ENCODE measurements at regions not wholly inside any gene's neighbourhood (a gene's known extent, or its start where the extent isn't known, plus 50 kb on each side); places are given as distances from the start of the nearest gene placed in this dataset.

DNA sequence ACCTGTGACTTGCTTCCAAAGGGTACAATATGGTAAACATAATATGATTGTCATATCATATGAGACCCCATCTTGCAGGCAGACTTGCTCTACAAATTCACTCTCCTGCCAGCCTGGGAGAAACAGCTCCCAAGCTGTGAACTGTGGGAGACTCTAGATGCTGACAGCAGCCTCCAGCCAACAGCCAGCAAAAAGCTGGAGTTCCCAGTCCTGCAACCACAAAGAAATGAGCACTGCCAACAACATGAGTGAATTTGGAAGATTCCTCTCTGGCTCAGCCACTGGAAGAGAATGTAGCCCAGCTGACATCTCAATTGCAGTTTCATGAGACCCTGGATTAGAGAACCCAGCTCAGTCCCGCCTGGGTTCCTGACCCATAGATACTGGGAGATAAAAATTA lies 145.4 kb downstream of the QDPR start:
- intact Hi-C loops (cut with DNase I; ENCODE audit: low total_unique reads): no loop called here
- Histone ChIP-seq H3K9me3 (no peaks in the 10 kb centered on the region), H3K27ac (no peak overlapping the region), H3K27me3 (no peaks in the 10 kb centered on the region), H3K36me3 (no peaks in the 10 kb centered on the region), H3K4me3 (no peak overlapping the region), H3K4me1 (no peaks in the 10 kb centered on the region)
- WGBS, 5 donors: 44 to 73% (median 50%) methylated on average over 1 of the region's 1 CpG
- TF ChIP-seq, protein P1, sequence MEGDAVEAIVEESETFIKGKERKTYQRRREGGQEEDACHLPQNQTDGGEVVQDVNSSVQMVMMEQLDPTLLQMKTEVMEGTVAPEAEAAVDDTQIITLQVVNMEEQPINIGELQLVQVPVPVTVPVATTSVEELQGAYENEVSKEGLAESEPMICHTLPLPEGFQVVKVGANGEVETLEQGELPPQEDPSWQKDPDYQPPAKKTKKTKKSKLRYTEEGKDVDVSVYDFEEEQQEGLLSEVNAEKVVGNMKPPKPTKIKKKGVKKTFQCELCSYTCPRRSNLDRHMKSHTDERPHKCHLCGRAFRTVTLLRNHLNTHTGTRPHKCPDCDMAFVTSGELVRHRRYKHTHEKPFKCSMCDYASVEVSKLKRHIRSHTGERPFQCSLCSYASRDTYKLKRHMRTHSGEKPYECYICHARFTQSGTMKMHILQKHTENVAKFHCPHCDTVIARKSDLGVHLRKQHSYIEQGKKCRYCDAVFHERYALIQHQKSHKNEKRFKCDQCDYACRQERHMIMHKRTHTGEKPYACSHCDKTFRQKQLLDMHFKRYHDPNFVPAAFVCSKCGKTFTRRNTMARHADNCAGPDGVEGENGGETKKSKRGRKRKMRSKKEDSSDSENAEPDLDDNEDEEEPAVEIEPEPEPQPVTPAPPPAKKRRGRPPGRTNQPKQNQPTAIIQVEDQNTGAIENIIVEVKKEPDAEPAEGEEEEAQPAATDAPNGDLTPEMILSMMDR (IDR thresholded peaks at IDR 0.05): no peak
- TF ChIP-seq POLR2A (IDR thresholded peaks at IDR 0.05) (no peak), EP300 (IDR thresholded peaks at IDR 0.05) (no peak), POLR2AphosphoS5 (IDR thresholded peaks at IDR 0.05) (no peak)
- DNase-seq: peak in 1 of 2 donors; percentile 19

DNA sequence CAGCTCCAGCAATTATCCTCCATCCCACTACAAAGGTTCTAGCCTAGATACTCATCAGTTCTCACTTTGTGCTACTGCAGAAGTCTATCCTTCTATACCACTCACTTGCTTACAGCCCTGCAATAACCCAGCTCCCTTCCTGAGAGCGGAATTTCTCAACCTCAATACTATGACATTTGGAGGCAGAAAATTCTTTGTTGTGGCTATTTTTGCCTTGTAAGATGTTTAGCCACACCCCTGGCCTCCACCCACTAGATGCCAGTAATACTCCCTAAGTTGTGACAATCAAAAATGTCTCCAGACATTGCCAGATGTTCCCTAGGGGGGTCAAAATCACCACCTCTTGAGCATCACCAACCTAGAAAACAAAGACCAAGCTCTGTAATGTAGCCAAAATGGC lies 149.5 kb downstream of the QDPR start:
- Histone ChIP-seq H3K9me3 (no peaks in the 10 kb centered on the region), H3K27me3 (no peaks in the 10 kb centered on the region), H3K4me3 (no peak overlapping the region), H3K4me1 (no peaks in the 10 kb centered on the region), H3K27ac (no peak overlapping the region), H3K36me3 (no peaks in the 10 kb centered on the region)
- 83 to 93% (median 88%) methylated on average over 1 of the region's 1 CpG for WGBS, 5 donors
- intact Hi-C loops (cut with DNase I; ENCODE audit: low total_unique reads): no loop called here
- TF ChIP-seq, protein P1 (IDR thresholded peaks at IDR 0.05): no peak
- TF ChIP-seq EP300 (IDR thresholded peaks at IDR 0.05): no peak
- no peak for DNase-seq

DNA sequence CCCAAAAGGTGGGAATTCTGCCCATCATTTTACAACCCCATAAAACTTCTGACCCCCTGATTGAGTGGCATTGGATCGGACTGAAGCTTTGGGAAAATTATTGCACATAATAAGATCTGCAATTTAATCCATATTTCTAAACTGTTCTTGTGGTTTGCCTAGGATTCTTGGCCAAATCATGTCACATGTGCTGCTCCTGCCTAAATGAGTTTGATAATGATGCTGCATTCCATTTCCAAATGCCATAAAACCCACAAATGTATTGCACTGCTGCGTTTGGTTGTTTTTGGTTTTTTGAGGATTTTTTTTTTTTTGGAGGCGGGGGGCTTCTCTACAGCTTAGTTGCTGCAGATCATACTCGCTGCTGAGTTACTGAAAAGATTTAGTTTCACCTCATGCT lies 153.6 kb downstream of the QDPR start:
- WGBS, 5 donors: 87 to 92% (median 90%) methylated on average over 4 of the region's 4 CpGs
- TF ChIP-seq EP300 (IDR thresholded peaks at IDR 0.05) (no peak), POLR2A (IDR thresholded peaks at IDR 0.05) (no peak), POLR2AphosphoS5 (IDR thresholded peaks at IDR 0.05) (no peak)
- TF ChIP-seq, protein P1 (IDR thresholded peaks at IDR 0.05): no peak
- no peak overlapping the region for H3K27ac ChIP-seq

DNA sequence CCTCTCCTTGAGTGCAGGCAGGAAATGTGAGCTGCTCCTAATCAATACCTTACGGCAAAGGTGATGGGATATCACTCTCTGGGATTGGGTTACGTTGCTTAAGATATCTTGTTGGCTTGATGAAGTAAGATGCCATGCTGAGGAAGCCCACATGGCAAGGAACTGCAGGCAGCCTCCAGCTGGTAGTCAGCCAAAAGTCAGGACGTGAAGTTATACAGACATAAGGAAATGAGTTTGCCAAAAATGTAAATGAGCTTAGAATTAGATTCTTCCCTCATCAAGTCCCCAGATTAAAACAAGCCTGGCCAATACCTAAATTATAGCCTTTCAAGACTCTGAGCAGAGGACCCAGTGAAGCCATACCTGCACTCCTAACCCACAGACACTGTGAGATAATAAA lies 155.0 kb downstream of the QDPR start:
- H3K9me3 ChIP-seq: peaks cover 0 to 8% (median 3%) of the 10 kb centered on the region in 4 donors
- H3K36me3 ChIP-seq: no peaks in the 10 kb centered on the region
- no peaks in the 10 kb centered on the region for H3K4me1 ChIP-seq
- no peak overlapping the region for H3K4me3 ChIP-seq
- H3K27ac ChIP-seq: no peak overlapping the region
- peak in 1 of 2 donors; percentile 13 for DNase-seq
- WGBS, 5 donors: 29 to 45% (median 39%) methylated on average over 3 of the region's 3 CpGs
- TF ChIP-seq POLR2AphosphoS5 (IDR thresholded peaks at IDR 0.05): no peak
- H3K27me3 ChIP-seq: no peaks in the 10 kb centered on the region
- intact Hi-C loops (cut with DNase I; ENCODE audit: low total_unique reads): no loop called here

More for the DNA sequence above, 153.6 kb downstream of the QDPR start:
- Histone ChIP-seq H3K36me3 (no peaks in the 10 kb centered on the region), H3K4me1 (no peaks in the 10 kb centered on the region), H3K9me3 (peaks cover 0 to 8% (median 3%) of the 10 kb centered on the region in 4 donors), H3K4me3 (no peak overlapping the region), H3K27me3 (no peaks in the 10 kb centered on the region)
- intact Hi-C loops (cut with DNase I; ENCODE audit: low total_unique reads): no loop called here
- DNase-seq: no peak

DNA sequence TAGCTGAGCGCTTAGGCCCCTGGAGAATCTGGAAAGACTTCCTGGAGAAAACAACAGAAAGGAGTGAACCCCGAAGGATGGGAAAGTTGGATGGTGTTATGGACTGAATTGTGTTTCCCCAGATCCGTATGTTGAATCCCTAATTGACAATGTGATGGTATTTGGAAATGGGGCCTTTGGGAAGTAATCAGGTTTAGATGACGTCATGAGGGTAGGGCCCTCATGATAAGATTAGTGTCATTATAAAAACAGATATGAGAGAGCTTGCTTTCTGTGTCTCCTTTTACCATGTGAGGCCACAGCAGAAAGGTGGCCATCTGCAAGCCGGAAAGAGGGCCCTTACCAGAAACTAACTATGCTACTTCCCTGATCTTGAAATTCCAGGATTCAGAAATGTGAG lies 159.5 kb downstream of the QDPR start:
- DNase-seq: no peak
- H3K4me1 ChIP-seq: no peaks in the 10 kb centered on the region
- H3K36me3 ChIP-seq: no peaks in the 10 kb centered on the region
- TF ChIP-seq, protein P1 (IDR thresholded peaks at IDR 0.05): no peak
- TF ChIP-seq POLR2AphosphoS5 (IDR thresholded peaks at IDR 0.05) (no peak), POLR2A (IDR thresholded peaks at IDR 0.05) (no peak), EP300 (IDR thresholded peaks at IDR 0.05) (no peak)
- H3K4me3 ChIP-seq: no peak overlapping the region
- WGBS, 5 donors: 73 to 83% (median 80%) methylated on average over 5 of the region's 5 CpGs
- no peak overlapping the region for H3K27ac ChIP-seq
- intact Hi-C loops (cut with DNase I; ENCODE audit: low total_unique reads): no loop called here
- H3K9me3 ChIP-seq: peaks cover 0 to 12% (median 4%) of the 10 kb centered on the region in 4 donors
- no peaks in the 10 kb centered on the region for H3K27me3 ChIP-seq

Data from stomach (tissue), 8 donors.